Pancreas (tissue), 10 donors: ENCODE measurements at regions not wholly inside any gene's neighbourhood (a gene's known extent, or its start where the extent isn't known, plus 50 kb on each side); places are given as distances from the start of the nearest gene placed in this dataset.

Experiments used
- ATAC-seq, 4 donors: fragments of 200-7000 bp; cut with Tn5 transposase; one replicate each; pipeline versions ENCODE4 v1.8.0 to v1.9.1; 2020; ENCODE audit warnings: mild to moderate bottlenecking in 4 of 4, moderate library complexity in 4 of 4
- DNase-seq, 6 donors: peaks; one replicate each; pipeline ENCODE4 v3.0.0-alpha.2; 2020
- FAIRE-seq: peaks from 2 replicates; lab custom pipeline; 2012; peaks lifted over from hg19 to GRCh38; lab: Jason Lieb, UNC
- H3K27ac ChIP-seq, 4 donors: fragments of 200-600 bp; sonication (generic); 1 replicate in 3 of 4; 2 replicates in 1 of 4; pipeline versions ENCODE4 v1.5.0 to v1.8.0; 2020
- H3K27me3 ChIP-seq, 4 donors: fragments of 200-600 bp; one replicate each; pipeline ENCODE4 v1.8.0; 2021
- H3K36me3 ChIP-seq, 3 donors: fragments of 200-600 bp; sonication (generic) in 1 of 3; one replicate each; pipeline versions ENCODE4 v1.5.0 to v1.8.0; 2020 to 2021
- H3K4me1 ChIP-seq, 3 donors: fragments of 200-600 bp; one replicate each; pipeline ENCODE4 v1.8.0; 2021
- H3K4me3 ChIP-seq, 4 donors: fragments of 200-600 bp; sonication (generic) in 2 of 4; one replicate each; pipeline versions ENCODE4 v1.5.0 to v1.8.0; 2020 to 2021
- H3K9me3 ChIP-seq, 4 donors: fragments of 200-600 bp; one replicate each; pipeline ENCODE4 v1.8.0; 2021
- WGBS, 2 donors: extraction: QIAGEN DNeasy Blood & Tissue Kit; methylation state at CpG; one replicate each; pipeline ENCODE4 v1.1.7; 2013; 5-methylcytosine and 5-hydroxymethylcytosine counted together
- intact Hi-C, 3 donors: fragments of 100-400 bp; cut with DNase I; formaldehyde crosslinking; loops; one replicate each; pipeline versions ENCODE4 v1.11.1 to v1.14.2; 2022
- TF ChIP-seq, protein P1 (sequence below), 4 donors: fragments of 200-600 bp; sonication (generic) in 3 of 4; IDR thresholded peaks; one replicate each; pipeline versions ENCODE4 v1.5.0 to v1.8.0; 2021; ENCODE audit warnings: antibody characterized with exemption in 4 of 4
- donor health status: healthy with polysubstance abuse.
- donor health status: DM: no; HTN: no; CAD: no; lungs with moderate emphysema.
- donor health status: DM: no; HTN: no; CAD: no.
- donor health status: control.
- donor health status: control.
- donor health status: Bipolar disorder and iron deficiency.
- donor health status: DM: yes; HTN: yes; CAD: no.
- donor health status: DM: no; HTN: no; CAD: no.
- donor health status: DM: no; HTN: no; CAD: no.
- donor health status: DM: yes; HTN: yes; CAD: no.

DNA sequence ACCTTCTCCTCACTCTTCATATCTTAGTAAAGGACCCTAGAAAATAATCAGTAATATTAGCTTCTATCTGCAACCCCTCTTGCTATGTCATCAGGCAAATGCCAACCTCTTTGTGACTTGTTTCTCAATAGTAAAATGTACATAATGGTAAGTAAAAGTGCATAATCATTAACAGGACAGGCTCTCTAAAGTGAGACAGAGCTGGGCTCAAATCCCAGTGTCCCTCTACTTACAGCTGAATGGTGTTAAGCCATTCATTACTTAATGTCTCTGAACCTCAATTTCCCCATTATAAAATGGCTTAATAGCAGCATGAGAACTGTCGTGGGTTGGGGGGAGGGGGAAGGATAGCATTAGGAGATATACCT, 62.6 kb upstream of the ATP11B start:
- 52 to 53% methylated on average over 1 of the region's 1 CpG for WGBS, 2 donors

DNA sequence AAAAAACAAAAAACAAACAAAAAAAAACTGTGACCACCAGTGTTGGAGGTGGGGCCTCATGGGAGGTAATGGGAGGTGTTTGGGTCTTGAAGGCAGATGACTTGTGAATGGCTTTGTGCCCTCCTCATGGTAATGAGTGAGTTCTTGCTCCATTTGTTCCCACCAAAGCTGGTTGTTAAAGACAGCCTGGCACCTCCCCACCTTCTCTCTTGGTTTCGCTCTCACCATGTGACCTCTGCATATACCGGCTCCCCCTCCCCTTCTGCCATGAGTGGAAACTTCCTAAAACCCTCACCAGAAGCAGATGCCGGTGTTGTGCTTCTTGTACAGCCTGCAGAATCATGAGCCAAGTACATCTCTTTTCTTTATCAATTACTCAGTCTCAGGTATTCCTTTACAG, 61.5 kb upstream of the ATP11B start:
- 90 to 93% methylated on average over 3 of the region's 3 CpGs for WGBS, 2 donors
- no peak overlapping the region for H3K4me3 ChIP-seq
- H3K27ac ChIP-seq, result no peak overlapping the region
- ATAC-seq (no peak), FAIRE-seq (no peak), DNase-seq (no peak)
- no peaks in the 10 kb centered on the region for H3K36me3 ChIP-seq
- H3K4me1 ChIP-seq, result no peaks in the 10 kb centered on the region
- TF ChIP-seq, protein P1, sequence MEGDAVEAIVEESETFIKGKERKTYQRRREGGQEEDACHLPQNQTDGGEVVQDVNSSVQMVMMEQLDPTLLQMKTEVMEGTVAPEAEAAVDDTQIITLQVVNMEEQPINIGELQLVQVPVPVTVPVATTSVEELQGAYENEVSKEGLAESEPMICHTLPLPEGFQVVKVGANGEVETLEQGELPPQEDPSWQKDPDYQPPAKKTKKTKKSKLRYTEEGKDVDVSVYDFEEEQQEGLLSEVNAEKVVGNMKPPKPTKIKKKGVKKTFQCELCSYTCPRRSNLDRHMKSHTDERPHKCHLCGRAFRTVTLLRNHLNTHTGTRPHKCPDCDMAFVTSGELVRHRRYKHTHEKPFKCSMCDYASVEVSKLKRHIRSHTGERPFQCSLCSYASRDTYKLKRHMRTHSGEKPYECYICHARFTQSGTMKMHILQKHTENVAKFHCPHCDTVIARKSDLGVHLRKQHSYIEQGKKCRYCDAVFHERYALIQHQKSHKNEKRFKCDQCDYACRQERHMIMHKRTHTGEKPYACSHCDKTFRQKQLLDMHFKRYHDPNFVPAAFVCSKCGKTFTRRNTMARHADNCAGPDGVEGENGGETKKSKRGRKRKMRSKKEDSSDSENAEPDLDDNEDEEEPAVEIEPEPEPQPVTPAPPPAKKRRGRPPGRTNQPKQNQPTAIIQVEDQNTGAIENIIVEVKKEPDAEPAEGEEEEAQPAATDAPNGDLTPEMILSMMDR (IDR thresholded peaks at IDR 0.05), result no peak
- intact Hi-C loops, result no loop called here
- H3K27me3 ChIP-seq, result no peaks in the 10 kb centered on the region
- H3K9me3 ChIP-seq, result no peaks in the 10 kb centered on the region

More for the DNA sequence above, 62.6 kb upstream of the ATP11B start:
- H3K27me3 ChIP-seq, result no peaks in the 10 kb centered on the region
- no peak for DNase-seq
- FAIRE-seq, result no peak
- peak in 2 of 4 donors; percentile 16 to 57 for ATAC-seq
- intact Hi-C loops, result no loop called here
- TF ChIP-seq, protein P1 (IDR thresholded peaks at IDR 0.05), result no peak
- H3K9me3 ChIP-seq, result no peaks in the 10 kb centered on the region
- peak overlapping the region in 1 of 4 donors; percentile 10 for H3K4me3 ChIP-seq
- no peaks in the 10 kb centered on the region for H3K4me1 ChIP-seq
- H3K27ac ChIP-seq, result no peak overlapping the region
- H3K36me3 ChIP-seq, result no peaks in the 10 kb centered on the region

DNA sequence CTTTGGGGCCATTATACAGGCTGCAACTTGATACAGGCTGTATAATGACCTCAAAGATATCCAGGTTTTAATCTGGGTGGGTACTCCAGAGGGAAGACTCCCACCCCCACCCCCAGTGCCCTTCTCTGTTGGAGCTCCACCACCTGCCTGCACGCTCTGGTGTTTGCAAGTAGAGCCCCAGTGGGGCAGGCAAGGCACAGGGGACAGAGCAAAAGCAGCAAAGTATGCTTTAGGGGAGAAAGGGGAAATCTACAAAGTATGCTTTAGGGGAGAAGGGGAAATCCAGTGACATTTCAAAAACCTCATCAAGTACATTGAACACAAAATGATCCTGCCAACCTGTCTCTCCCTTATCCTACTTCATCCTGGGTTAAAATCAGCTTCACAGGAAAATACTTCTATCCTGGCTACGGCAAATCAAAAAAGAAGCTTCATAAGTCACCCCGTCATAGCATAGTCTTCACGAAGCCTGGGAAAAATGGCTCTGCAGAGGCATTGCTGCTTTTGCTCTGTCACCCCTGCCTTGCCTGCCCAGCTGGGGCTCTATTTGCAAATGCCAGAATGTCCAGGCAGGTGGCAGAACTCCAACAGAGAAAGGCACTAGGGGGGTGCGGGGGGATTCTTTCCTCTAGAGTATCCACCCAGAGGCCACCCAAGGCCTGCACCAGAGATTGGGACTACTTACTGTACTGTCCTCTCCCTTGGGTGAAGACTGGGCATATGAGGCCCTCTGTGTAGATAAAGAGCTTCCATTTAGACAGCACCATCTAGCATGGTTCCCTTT, 60.9 kb upstream of the ATP11B start:
- Histone ChIP-seq H3K27me3 (no peaks in the 10 kb centered on the region), H3K36me3 (no peaks in the 10 kb centered on the region), H3K27ac (no peak overlapping the region), H3K9me3 (no peaks in the 10 kb centered on the region), H3K4me1 (no peaks in the 10 kb centered on the region), H3K4me3 (no peak overlapping the region)
- no peak for ATAC-seq
- 82 to 93% methylated on average over 5 of the region's 5 CpGs for WGBS, 2 donors
- no peak for FAIRE-seq
- DNase-seq, result no peak
- intact Hi-C loops, result no loop called here
- TF ChIP-seq, protein P1 (IDR thresholded peaks at IDR 0.05), result no peak

DNA sequence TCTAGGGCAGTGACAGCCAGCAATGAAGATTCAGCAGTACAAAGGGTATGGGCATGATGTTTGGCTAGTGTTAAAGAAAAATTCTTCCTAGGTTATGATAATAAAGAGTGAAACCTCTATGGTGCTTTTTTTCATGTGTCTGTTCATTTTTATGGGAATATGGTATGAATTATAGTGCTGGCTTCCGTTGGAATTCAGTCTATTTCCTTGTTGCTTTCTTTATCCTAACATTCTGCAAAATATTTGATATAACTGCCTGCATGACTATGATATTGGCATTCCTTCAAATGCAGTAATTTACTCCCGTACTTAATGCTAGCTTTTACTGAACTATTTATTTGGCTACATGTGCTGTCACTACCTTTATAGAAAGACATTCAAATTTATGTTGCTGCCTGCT, 57.6 kb upstream of the ATP11B start:
- H3K4me3 ChIP-seq, result no peak overlapping the region
- peaks cover 7 to 14% (median 14%) of the 10 kb centered on the region in 3 donors for H3K4me1 ChIP-seq
- no peak overlapping the region for H3K27ac ChIP-seq
- no peaks in the 10 kb centered on the region for H3K27me3 ChIP-seq
- DNase-seq, result no peak
- no peak for FAIRE-seq
- no peaks in the 10 kb centered on the region for H3K36me3 ChIP-seq
- 40 to 49% methylated on average over 2 of the region's 2 CpGs for WGBS, 2 donors
- no peak for ATAC-seq
- intact Hi-C loops, result no loop called here
- H3K9me3 ChIP-seq, result no peaks in the 10 kb centered on the region
- TF ChIP-seq, protein P1 (IDR thresholded peaks at IDR 0.05), result no peak

DNA sequence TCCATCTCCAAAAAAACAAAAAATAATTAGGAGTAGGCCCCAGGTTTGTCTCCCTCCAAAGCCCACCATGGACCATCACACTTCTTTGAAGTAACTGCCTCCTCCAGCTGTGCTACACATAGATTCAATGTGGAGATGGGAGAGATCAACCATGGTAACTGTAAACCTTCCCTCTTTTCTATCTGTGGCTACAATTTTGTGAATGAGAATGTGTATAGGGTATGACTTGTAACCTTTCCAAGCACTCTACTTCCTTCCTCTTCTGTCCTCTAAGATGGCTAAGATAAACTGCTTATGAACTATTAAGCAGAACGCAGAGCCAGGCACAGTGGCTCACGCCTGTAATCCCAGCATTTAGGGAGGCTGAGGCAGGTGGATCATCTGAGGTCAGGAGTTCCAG, 55.5 kb upstream of the ATP11B start:
- WGBS, 2 donors, result 88 to 92% methylated on average over 2 of the region's 2 CpGs
- H3K4me1 ChIP-seq, result peaks cover 7 to 14% (median 14%) of the 10 kb centered on the region in 3 donors
- TF ChIP-seq, protein P1 (IDR thresholded peaks at IDR 0.05), result no peak
- no peaks in the 10 kb centered on the region for H3K36me3 ChIP-seq
- FAIRE-seq, result no peak
- ATAC-seq, result no peak
- no peak overlapping the region for H3K4me3 ChIP-seq
- no peaks in the 10 kb centered on the region for H3K27me3 ChIP-seq
- no peak overlapping the region for H3K27ac ChIP-seq
- no peak for DNase-seq
- intact Hi-C loops, result no loop called here
- no peaks in the 10 kb centered on the region for H3K9me3 ChIP-seq
